Gastroesophageal sphincter (tissue), 4 donors: ENCODE measurements at regions not wholly inside any gene's neighbourhood (a gene's known extent, or its start where the extent isn't known, plus 50 kb on each side); places are given as distances from the start of the nearest gene placed in this dataset.

Experiments
- ATAC-seq: fragments of 150-250 bp; one replicate; pipeline ENCODE4 v1.9.1; 2016; ENCODE audit warnings: mild to moderate bottlenecking, moderate library complexity
- H3K27ac ChIP-seq, 4 donors: fragments of 200-600 bp; sonication (generic) in 3 of 4; 1 replicate in 3 of 4; 2 replicates in 1 of 4; pipeline ENCODE4 v1.5.1; 2016 to 2019
- H3K27me3 ChIP-seq: fragments of 200-600 bp; sonication (generic); one replicate; pipeline ENCODE4 v1.5.1; 2019
- H3K36me3 ChIP-seq, 2 donors: fragments of 200-600 bp; sonication (generic); one replicate each; pipeline ENCODE4 v1.5.1; 2019; ENCODE audit warnings: control low read depth in 1 of 2
- H3K4me1 ChIP-seq, 3 donors: fragments of 200-600 bp; sonication (generic); 1 replicate in 2 of 3; 2 replicates in 1 of 3; pipeline ENCODE4 v1.5.1; 2016 to 2019; ENCODE audit warnings: control low read depth in 2 of 3
- H3K4me3 ChIP-seq, 2 donors: fragments of 200-600 bp; sonication (generic); one replicate each; pipeline ENCODE4 v1.5.1; 2019; ENCODE audit warnings: mild to moderate bottlenecking in 1 of 2, moderate library complexity in 1 of 2
- H3K9me3 ChIP-seq, 3 donors: fragments of 200-600 bp; sonication (generic); one replicate each; pipeline ENCODE4 v1.5.1; 2017 to 2019; ENCODE audit warnings: control low read depth in 2 of 3
- EP300 ChIP-seq: sonication (generic); formaldehyde crosslinking; IDR thresholded peaks from one replicate; pipeline ENCODE4 v1.6.1; 2017; ENCODE audit warnings: antibody characterized with exemption, mild to moderate bottlenecking
- POLR2A ChIP-seq, 2 donors: fragments of 450-650 bp; IDR thresholded peaks; one replicate each; pipeline ENCODE4 v1.6.1; 2017; ENCODE audit warnings: antibody characterized with exemption in 2 of 2, mild to moderate bottlenecking in 2 of 2, moderate library complexity in 1 of 2
- POLR2AphosphoS5 ChIP-seq: sonication (generic); formaldehyde crosslinking; IDR thresholded peaks from one replicate; pipeline ENCODE4 v1.6.1; 2017; ENCODE audit warnings: antibody characterized with exemption
- WGBS, 2 donors: methylation state at CpG; one replicate each; pipeline ENCODE4 v1.1.5; 2018; ENCODE audit warnings: low coverage in 1 of 2; 5-methylcytosine and 5-hydroxymethylcytosine counted together
- TF ChIP-seq, protein P1 (sequence below), 4 experiments: fragments of 200-600 bp in 2 of 4; fragments of 450-650 bp in 2 of 4; sonication (generic) in 1 of 4; IDR thresholded peaks; one replicate each; pipeline ENCODE4 v1.5.1; 2017 to 2019; ENCODE audit warnings: antibody characterized with exemption in 4 of 4, mild to moderate bottlenecking in 2 of 4, moderate library complexity in 2 of 4

DNA sequence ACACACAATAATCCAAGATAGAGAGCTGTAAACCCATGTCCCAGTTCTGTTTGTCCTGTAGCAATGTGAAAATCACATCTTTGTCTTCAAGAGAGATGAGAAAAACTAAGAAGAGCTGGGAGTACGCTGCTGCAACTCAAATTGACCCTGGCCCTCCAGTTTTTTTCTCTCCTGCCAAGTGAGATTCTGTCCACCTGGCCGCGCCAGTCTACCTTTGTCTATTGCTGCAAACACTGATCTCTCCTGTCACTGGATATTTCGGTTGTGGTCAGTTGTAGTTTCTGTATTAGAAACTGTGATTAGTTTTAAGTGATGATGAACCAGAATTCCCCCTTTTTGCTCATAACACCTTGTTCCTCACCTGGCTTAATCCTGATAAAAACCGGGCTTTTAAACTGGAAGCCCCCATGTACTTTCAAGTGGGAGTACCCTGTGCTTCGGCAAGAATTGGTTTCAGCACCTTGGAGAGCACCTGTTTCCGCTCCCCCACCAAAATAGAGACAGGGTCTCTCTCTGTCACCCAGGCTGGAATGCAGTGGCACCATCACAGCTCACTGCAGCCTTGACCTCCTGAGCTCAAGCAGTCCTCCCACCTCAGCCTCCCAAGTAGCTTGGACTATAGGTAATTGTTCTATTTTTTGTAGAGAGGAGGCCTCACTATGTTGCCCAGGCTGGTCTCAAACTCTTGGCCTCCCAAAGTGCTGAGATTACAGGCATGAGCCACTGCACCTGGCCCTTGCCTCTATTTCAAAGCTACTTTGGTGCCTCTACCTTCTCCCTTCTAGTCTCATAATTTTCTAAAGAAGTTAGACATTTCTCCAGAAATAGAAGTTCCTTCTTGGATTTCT is 156.8 kb downstream of the PHETA1 start:
- H3K27me3 ChIP-seq: peaks cover 92% of the 10 kb centered on the region
- no peak for ATAC-seq

DNA sequence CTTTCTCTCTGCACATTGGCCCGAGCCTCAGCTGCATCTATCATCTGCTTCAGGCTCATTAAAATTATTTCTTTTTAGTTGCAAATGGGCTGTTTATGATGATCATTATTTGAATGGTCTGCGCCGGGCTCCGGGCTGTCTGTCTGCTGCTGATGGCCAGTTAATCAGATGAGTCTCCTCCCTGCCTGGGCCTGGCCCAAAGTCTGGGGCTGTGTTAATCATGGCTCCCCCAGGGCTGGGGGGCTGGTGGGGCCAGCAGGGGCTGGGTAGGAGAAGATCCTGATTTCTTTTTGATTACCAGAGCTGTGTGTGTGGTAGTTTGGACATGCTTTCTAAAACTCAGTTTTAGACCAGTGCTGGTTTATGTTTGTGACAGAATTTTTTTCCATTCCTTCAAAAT is 159.1 kb downstream of the PHETA1 start:
- TF ChIP-seq POLR2AphosphoS5: no peak
- TF ChIP-seq, protein P1, sequence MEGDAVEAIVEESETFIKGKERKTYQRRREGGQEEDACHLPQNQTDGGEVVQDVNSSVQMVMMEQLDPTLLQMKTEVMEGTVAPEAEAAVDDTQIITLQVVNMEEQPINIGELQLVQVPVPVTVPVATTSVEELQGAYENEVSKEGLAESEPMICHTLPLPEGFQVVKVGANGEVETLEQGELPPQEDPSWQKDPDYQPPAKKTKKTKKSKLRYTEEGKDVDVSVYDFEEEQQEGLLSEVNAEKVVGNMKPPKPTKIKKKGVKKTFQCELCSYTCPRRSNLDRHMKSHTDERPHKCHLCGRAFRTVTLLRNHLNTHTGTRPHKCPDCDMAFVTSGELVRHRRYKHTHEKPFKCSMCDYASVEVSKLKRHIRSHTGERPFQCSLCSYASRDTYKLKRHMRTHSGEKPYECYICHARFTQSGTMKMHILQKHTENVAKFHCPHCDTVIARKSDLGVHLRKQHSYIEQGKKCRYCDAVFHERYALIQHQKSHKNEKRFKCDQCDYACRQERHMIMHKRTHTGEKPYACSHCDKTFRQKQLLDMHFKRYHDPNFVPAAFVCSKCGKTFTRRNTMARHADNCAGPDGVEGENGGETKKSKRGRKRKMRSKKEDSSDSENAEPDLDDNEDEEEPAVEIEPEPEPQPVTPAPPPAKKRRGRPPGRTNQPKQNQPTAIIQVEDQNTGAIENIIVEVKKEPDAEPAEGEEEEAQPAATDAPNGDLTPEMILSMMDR (IDR thresholded peaks at IDR 0.05): no peak
- TF ChIP-seq EP300: no peak
- no peak for TF ChIP-seq POLR2A (IDR thresholded peaks at IDR 0.05)
- H3K36me3 ChIP-seq: no peaks in the 10 kb centered on the region
- WGBS, 2 donors: 36 to 51% methylated on average over 4 of the region's 4 CpGs
- no peaks in the 10 kb centered on the region for H3K4me1 ChIP-seq
- H3K9me3 ChIP-seq: no peaks in the 10 kb centered on the region
- H3K27ac ChIP-seq: no peak overlapping the region
- H3K27me3 ChIP-seq: peaks cover 96% of the 10 kb centered on the region
- ATAC-seq: no peak
- no peak overlapping the region for H3K4me3 ChIP-seq

More for the DNA sequence above, 156.8 kb downstream of the PHETA1 start:
- Histone ChIP-seq H3K36me3 (no peaks in the 10 kb centered on the region), H3K9me3 (no peaks in the 10 kb centered on the region), H3K4me3 (no peak overlapping the region), H3K27ac (no peak overlapping the region), H3K4me1 (no peaks in the 10 kb centered on the region)
- WGBS, 2 donors: 26 to 49% methylated on average over 5 of the region's 7 CpGs
- TF ChIP-seq POLR2A (IDR thresholded peaks at IDR 0.05) (no peak), EP300 (no peak), POLR2AphosphoS5 (no peak)
- TF ChIP-seq, protein P1 (IDR thresholded peaks at IDR 0.05): no peak

DNA sequence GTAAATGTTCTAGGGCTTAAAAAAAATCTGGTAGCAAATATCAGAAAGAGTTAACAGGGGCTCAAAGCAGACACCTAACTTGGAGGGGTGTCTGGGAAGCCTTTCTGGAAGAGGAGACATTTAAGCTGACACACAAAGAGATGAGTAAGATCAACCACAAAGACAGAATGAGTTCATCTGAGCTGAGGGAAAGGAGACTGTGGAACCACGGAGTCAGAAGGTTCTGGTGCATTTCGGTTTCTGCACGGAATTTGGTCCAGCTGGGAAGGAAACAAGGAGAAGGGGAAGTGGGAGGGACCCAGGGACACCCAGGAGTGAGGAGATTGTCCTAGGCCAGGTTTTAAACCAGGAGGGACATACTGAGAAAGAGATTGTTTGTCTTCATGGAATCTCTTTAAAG is 161.1 kb downstream of the PHETA1 start:
- H3K4me3 ChIP-seq: no peak overlapping the region
- H3K9me3 ChIP-seq: no peaks in the 10 kb centered on the region
- TF ChIP-seq, protein P1 (IDR thresholded peaks at IDR 0.05): no peak
- TF ChIP-seq POLR2AphosphoS5 (no peak), EP300 (no peak), POLR2A (IDR thresholded peaks at IDR 0.05) (no peak)
- no peak for ATAC-seq
- peaks cover 97% of the 10 kb centered on the region for H3K27me3 ChIP-seq
- H3K4me1 ChIP-seq: no peaks in the 10 kb centered on the region
- no peaks in the 10 kb centered on the region for H3K36me3 ChIP-seq
- WGBS, 2 donors: 48% methylated on average over 3 of the region's 3 CpGs
- no peak overlapping the region for H3K27ac ChIP-seq

DNA sequence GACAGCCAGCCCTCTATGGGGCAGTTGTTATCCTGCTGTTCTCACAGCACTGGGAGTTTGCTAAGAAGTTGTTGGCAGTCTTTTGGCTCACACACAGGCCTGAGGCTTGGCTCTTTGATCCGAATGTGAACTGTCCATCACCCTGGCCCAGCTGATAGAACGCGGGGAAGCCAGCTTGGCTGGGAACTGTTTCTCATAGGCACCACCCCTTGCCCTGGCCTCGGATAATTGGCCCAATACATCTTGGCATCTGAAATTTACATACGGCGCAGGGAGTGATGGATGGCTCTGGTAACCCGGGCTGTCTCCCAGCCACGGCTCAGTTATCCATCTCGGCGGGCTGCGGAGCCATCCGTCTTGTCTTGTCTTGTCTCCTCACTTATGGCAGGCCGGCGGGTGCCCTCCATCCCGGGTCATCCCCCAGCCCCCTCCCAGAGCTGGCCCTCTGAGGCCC is 164.1 kb downstream of the PHETA1 start:
- no peak for ATAC-seq
- Histone ChIP-seq H3K27ac (no peak overlapping the region), H3K27me3 (peaks cover 95% of the 10 kb centered on the region), H3K4me3 (no peak overlapping the region), H3K36me3 (no peaks in the 10 kb centered on the region), H3K9me3 (no peaks in the 10 kb centered on the region), H3K4me1 (no peaks in the 10 kb centered on the region)
- TF ChIP-seq POLR2A (IDR thresholded peaks at IDR 0.05): no peak
- TF ChIP-seq POLR2AphosphoS5: no peak
- no peak for TF ChIP-seq EP300
- 13% methylated on average over 4 to 8 of the region's 15 CpGs for WGBS, 2 donors

DNA sequence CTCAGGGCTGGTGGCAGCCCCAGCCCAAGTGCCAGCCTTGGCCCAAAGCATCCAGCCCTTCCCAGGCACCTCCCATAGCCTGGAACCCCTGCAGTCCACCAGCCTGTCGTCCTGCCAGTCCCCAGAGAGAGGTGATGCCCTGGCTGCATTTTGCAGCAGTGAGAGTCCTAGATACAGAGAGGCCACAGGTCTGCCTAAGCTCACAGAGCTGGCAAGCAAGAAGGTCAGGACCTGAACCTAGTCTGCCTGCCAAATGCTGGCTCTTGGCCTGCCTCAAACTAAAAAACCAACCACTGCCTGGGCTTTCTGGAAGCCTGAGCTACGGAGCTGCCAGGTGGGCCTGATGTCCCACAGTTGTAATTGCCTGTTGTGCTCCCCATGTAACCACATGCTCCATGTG is 164.9 kb downstream of the PHETA1 start:
- no peak for ATAC-seq
- Histone ChIP-seq H3K27me3 (peaks cover 87% of the 10 kb centered on the region), H3K9me3 (no peaks in the 10 kb centered on the region), H3K4me3 (no peak overlapping the region), H3K4me1 (no peaks in the 10 kb centered on the region), H3K27ac (no peak overlapping the region), H3K36me3 (no peaks in the 10 kb centered on the region)
- no CpG with 5 or more reads among the region's 2 CpGs for WGBS, 2 donors
- TF ChIP-seq, protein P1 (IDR thresholded peaks at IDR 0.05): no peak
- no peak for TF ChIP-seq EP300
- no peak for TF ChIP-seq POLR2AphosphoS5
